ENCODE measurements at regions not wholly inside any gene's neighbourhood (a gene's known extent, or its start where the extent isn't known, plus 50 kb on each side); places are given as distances from the start of the nearest gene placed in this dataset.
"Not testable (repeated sequence)": the region's sequence is repeated elsewhere in the genome, so short reads cannot be mapped to it uniquely, and the experiment has no call there.

GRCh38 chr3:189410522-189410921, 220.7 kb upstream of the TP63 start:
- Mint-ChIP-seq H3K4me3 (no peak overlapping the region), H3K27ac (no peak overlapping the region), H3K9me3 (no peaks in the 10 kb centered on the region), H3K36me3 (ENCODE audit: insufficient read depth) (no peaks in the 10 kb centered on the region), H3K27me3 (peaks cover 0 to 10% of the 10 kb centered on the region in 2 donors), H3K4me1 (ENCODE audit: low read depth in 2 of 2) (no peaks in the 10 kb centered on the region)
- no peak for DNase-seq
- ATAC-seq (replicated peaks) = no peak

- Mint-ChIP-seq H3K36me3 (ENCODE audit: insufficient read depth) (no peaks in the 10 kb centered on the region), H3K27me3 (peaks cover 0 to 6% of the 10 kb centered on the region in 2 donors), H3K9me3 (no peaks in the 10 kb centered on the region), H3K4me1 (ENCODE audit: low read depth in 2 of 2) (no peaks in the 10 kb centered on the region), H3K27ac (peak overlapping the region in 1 of 2 donors; percentile 35), H3K4me3 (no peak overlapping the region)
- DNase-seq (no peak), ATAC-seq (replicated peaks) (no peak)
Observed at GRCh38 chr3:189419038-189419437, 212.2 kb upstream of the TP63 start.

- Mint-ChIP-seq H3K9me3 (no peaks in the 10 kb centered on the region), H3K4me1 (ENCODE audit: low read depth in 2 of 2) (peaks cover 0 to under 1% of the 10 kb centered on the region in 2 donors), H3K4me3 (no peak overlapping the region), H3K27ac (no peak overlapping the region), H3K27me3 (peaks cover 0 to 6% of the 10 kb centered on the region in 2 donors), H3K36me3 (ENCODE audit: insufficient read depth) (no peaks in the 10 kb centered on the region)
- ATAC-seq (replicated peaks) = no peak
- DNase-seq = no peak
Observed at GRCh38 chr3:189419683-189420082, 211.5 kb upstream of the TP63 start.

- Mint-ChIP-seq H3K4me1 (ENCODE audit: low read depth in 2 of 2) (peaks cover 0 to 3% of the 10 kb centered on the region in 2 donors), H3K27me3 (no peaks in the 10 kb centered on the region), H3K36me3 (ENCODE audit: insufficient read depth) (no peaks in the 10 kb centered on the region), H3K27ac (no peak overlapping the region), H3K4me3 (no peak overlapping the region), H3K9me3 (no peaks in the 10 kb centered on the region)
- no peak for ATAC-seq (replicated peaks)
- DNase-seq = no peak
Observed at GRCh38 chr3:189424922-189425321, 206.3 kb upstream of the TP63 start.

- ATAC-seq (replicated peaks) (no peak), DNase-seq (no peak)
- Mint-ChIP-seq H3K36me3 (ENCODE audit: insufficient read depth) (no peaks in the 10 kb centered on the region), H3K9me3 (no peaks in the 10 kb centered on the region), H3K4me3 (no peak overlapping the region), H3K4me1 (ENCODE audit: low read depth in 2 of 2) (peaks cover 0 to 3% of the 10 kb centered on the region in 2 donors), H3K27me3 (no peaks in the 10 kb centered on the region), H3K27ac (no peak overlapping the region)
Observed at GRCh38 chr3:189429019-189429418, 202.2 kb upstream of the TP63 start.

- no peaks in the 10 kb centered on the region for H3K9me3 Mint-ChIP-seq
- H3K36me3 Mint-ChIP-seq (ENCODE audit: insufficient read depth) = peaks cover 4% of the 10 kb centered on the region
- no peaks in the 10 kb centered on the region for H3K4me1 Mint-ChIP-seq (ENCODE audit: low read depth in 2 of 2)
- ATAC-seq (replicated peaks) = no peak
- DNase-seq = no peak
- no peak overlapping the region for H3K4me3 Mint-ChIP-seq
- H3K27me3 Mint-ChIP-seq = no peaks in the 10 kb centered on the region
- no peak overlapping the region for H3K27ac Mint-ChIP-seq
Observed at GRCh38 chr3:189430166-189430565, 201.0 kb upstream of the TP63 start.

GRCh38 chr3:189442257-189442656, 188.9 kb upstream of the TP63 start:
- H3K36me3 Mint-ChIP-seq (ENCODE audit: insufficient read depth); H3K9me3 Mint-ChIP-seq; H3K27ac Mint-ChIP-seq; H3K4me3 Mint-ChIP-seq; H3K27me3 Mint-ChIP-seq; ATAC-seq (replicated peaks); H3K4me1 Mint-ChIP-seq (ENCODE audit: low read depth in 2 of 2); DNase-seq: not testable (repeated sequence)

- no peak overlapping the region for H3K4me3 Mint-ChIP-seq
- ATAC-seq (replicated peaks) (no peak), DNase-seq (no peak)
- H3K36me3 Mint-ChIP-seq (ENCODE audit: insufficient read depth) = no peaks in the 10 kb centered on the region
- H3K4me1 Mint-ChIP-seq (ENCODE audit: low read depth in 2 of 2) = no peaks in the 10 kb centered on the region
- no peaks in the 10 kb centered on the region for H3K27me3 Mint-ChIP-seq
- H3K9me3 Mint-ChIP-seq = no peaks in the 10 kb centered on the region
- H3K27ac Mint-ChIP-seq = no peak overlapping the region
Observed at GRCh38 chr3:189446959-189447560, 184.1 kb upstream of the TP63 start.

- Mint-ChIP-seq H3K27ac (no peak overlapping the region), H3K9me3 (no peaks in the 10 kb centered on the region), H3K36me3 (ENCODE audit: insufficient read depth) (no peaks in the 10 kb centered on the region), H3K4me3 (no peak overlapping the region), H3K27me3 (no peaks in the 10 kb centered on the region), H3K4me1 (ENCODE audit: low read depth in 2 of 2) (no peaks in the 10 kb centered on the region)
- no peak for DNase-seq
- ATAC-seq (replicated peaks) = no peak
Observed at GRCh38 chr3:189449084-189449483, 182.1 kb upstream of the TP63 start.

GRCh38 chr3:189455009-189455408, 176.2 kb upstream of the TP63 start:
- H3K9me3 Mint-ChIP-seq = no peaks in the 10 kb centered on the region
- no peaks in the 10 kb centered on the region for H3K4me1 Mint-ChIP-seq (ENCODE audit: low read depth in 2 of 2)
- no peaks in the 10 kb centered on the region for H3K27me3 Mint-ChIP-seq
- DNase-seq (no peak), ATAC-seq (replicated peaks) (no peak)
- H3K4me3 Mint-ChIP-seq = no peak overlapping the region
- H3K27ac Mint-ChIP-seq = no peak overlapping the region
- H3K36me3 Mint-ChIP-seq (ENCODE audit: insufficient read depth) = no peaks in the 10 kb centered on the region

GRCh38 chr3:189455641-189456417, 175.4 kb upstream of the TP63 start:
- H3K4me1 Mint-ChIP-seq (ENCODE audit: low read depth in 2 of 2) = no peaks in the 10 kb centered on the region
- no peak overlapping the region for H3K27ac Mint-ChIP-seq
- no peak for DNase-seq
- no peaks in the 10 kb centered on the region for H3K9me3 Mint-ChIP-seq
- ATAC-seq (replicated peaks) = no peak
- H3K4me3 Mint-ChIP-seq = no peak overlapping the region
- H3K27me3 Mint-ChIP-seq = no peaks in the 10 kb centered on the region
- no peaks in the 10 kb centered on the region for H3K36me3 Mint-ChIP-seq (ENCODE audit: insufficient read depth)

GRCh38 chr3:189457201-189457607, 174.0 kb upstream of the TP63 start:
- no peaks in the 10 kb centered on the region for H3K9me3 Mint-ChIP-seq
- no peaks in the 10 kb centered on the region for H3K4me1 Mint-ChIP-seq (ENCODE audit: low read depth in 2 of 2)
- no peak overlapping the region for H3K27ac Mint-ChIP-seq
- no peak overlapping the region for H3K4me3 Mint-ChIP-seq
- no peak for ATAC-seq (replicated peaks)
- no peak for DNase-seq
- no peaks in the 10 kb centered on the region for H3K36me3 Mint-ChIP-seq (ENCODE audit: insufficient read depth)
- H3K27me3 Mint-ChIP-seq = no peaks in the 10 kb centered on the region

- H3K9me3 Mint-ChIP-seq = no peaks in the 10 kb centered on the region
Observed at GRCh38 chr3:189457631-189458412, 173.4 kb upstream of the TP63 start.

GRCh38 chr3:189458528-189458927, 172.7 kb upstream of the TP63 start:
- no peaks in the 10 kb centered on the region for H3K4me1 Mint-ChIP-seq (ENCODE audit: low read depth in 2 of 2)
- no peaks in the 10 kb centered on the region for H3K27me3 Mint-ChIP-seq
- H3K36me3 Mint-ChIP-seq (ENCODE audit: insufficient read depth) = no peaks in the 10 kb centered on the region
- H3K9me3 Mint-ChIP-seq = no peaks in the 10 kb centered on the region
- H3K27ac Mint-ChIP-seq = no peak overlapping the region
- ATAC-seq (replicated peaks) (no peak), DNase-seq (no peak)
- no peak overlapping the region for H3K4me3 Mint-ChIP-seq

More at GRCh38 chr3:189457631-189458412, 173.4 kb upstream of the TP63 start:
- H3K4me3 Mint-ChIP-seq = no peak overlapping the region
- no peaks in the 10 kb centered on the region for H3K36me3 Mint-ChIP-seq (ENCODE audit: insufficient read depth)
- DNase-seq (no peak), ATAC-seq (replicated peaks) (no peak)
- H3K27ac Mint-ChIP-seq = no peak overlapping the region
- no peaks in the 10 kb centered on the region for H3K4me1 Mint-ChIP-seq (ENCODE audit: low read depth in 2 of 2)
- H3K27me3 Mint-ChIP-seq = no peaks in the 10 kb centered on the region

Data from effector memory CD8-positive, alpha-beta T cell (primary cell).